ENCODE measurements at regions not wholly inside any gene's neighbourhood (a gene's known extent, or its start where the extent isn't known, plus 50 kb on each side); places are given as distances from the start of the nearest gene placed in this dataset.

GRCh38 chr12:97385121-97385520 is 77.5 kb upstream of the RMST start:
- H3K4me1 Mint-ChIP-seq: no peaks in the 10 kb centered on the region
- H3K27ac Mint-ChIP-seq: no peak overlapping the region
- Histone ChIP-seq H3K9ac (ENCODE audit: extremely low read depth, low read length, poor library complexity, severe bottlenecking) (no peak overlapping the region), H3K9me3 (ENCODE audit: control insufficient read depth, low read length) (peaks cover 18% of the 10 kb centered on the region), H3K36me3 (ENCODE audit: control insufficient read depth, insufficient read depth, low read length) (no peaks in the 10 kb centered on the region), H3K4me1 (ENCODE audit: control insufficient read depth, insufficient read depth, low read length) (no peaks in the 10 kb centered on the region), H3K4me3 (ENCODE audit: low read length) (no peak overlapping the region), H3K27ac (ENCODE audit: low read depth, low read length) (peak overlapping the region; percentile 90), H3K27me3 (ENCODE audit: control insufficient read depth, insufficient read depth, low read length, poor library complexity, severe bottlenecking) (no peaks in the 10 kb centered on the region)
- H3K36me3 Mint-ChIP-seq (ENCODE audit: low read depth): no peaks in the 10 kb centered on the region
- no peak overlapping the region for H3K4me3 Mint-ChIP-seq
- DNase-seq: no peak
- 94% methylated on average over 1 of the region's 1 CpG; no CpG with 5 or more reads in 1 of the 2 experiments for WGBS, 2 experiments (ENCODE audit: insufficient coverage in 1 of 2, insufficient read length in 1 of 2)
- H3K9me3 Mint-ChIP-seq: peaks cover 8% of the 10 kb centered on the region
- H3K27me3 Mint-ChIP-seq (ENCODE audit: insufficient read depth): no peaks in the 10 kb centered on the region
- no peak for TF ChIP-seq CTCF (conservative IDR thresholded peaks at IDR 0.05)

GRCh38 chr12:97386133-97386581 is 76.4 kb upstream of the RMST start:
- WGBS, 2 experiments (ENCODE audit: insufficient coverage in 1 of 2, insufficient read length in 1 of 2): 66 to 95% methylated on average over 5 of the region's 5 CpGs
- peak overlapping the region; percentile 90 for H3K27ac ChIP-seq (ENCODE audit: low read depth, low read length)
- no peak overlapping the region for H3K4me3 Mint-ChIP-seq
- no peak overlapping the region for H3K9ac ChIP-seq (ENCODE audit: extremely low read depth, low read length, poor library complexity, severe bottlenecking)
- H3K27ac Mint-ChIP-seq: no peak overlapping the region
- DNase-seq: peak; percentile 59
- H3K9me3 ChIP-seq (ENCODE audit: control insufficient read depth, low read length): peaks cover 18% of the 10 kb centered on the region
- no peaks in the 10 kb centered on the region for H3K36me3 Mint-ChIP-seq (ENCODE audit: low read depth)
- no peaks in the 10 kb centered on the region for H3K27me3 Mint-ChIP-seq (ENCODE audit: insufficient read depth)
- H3K4me3 ChIP-seq (ENCODE audit: low read length): no peak overlapping the region
- TF ChIP-seq CTCF (conservative IDR thresholded peaks at IDR 0.05): no peak
- no peaks in the 10 kb centered on the region for H3K27me3 ChIP-seq (ENCODE audit: control insufficient read depth, insufficient read depth, low read length, poor library complexity, severe bottlenecking)
- H3K36me3 ChIP-seq (ENCODE audit: control insufficient read depth, insufficient read depth, low read length): no peaks in the 10 kb centered on the region
- H3K4me1 Mint-ChIP-seq: no peaks in the 10 kb centered on the region
- H3K4me1 ChIP-seq (ENCODE audit: control insufficient read depth, insufficient read depth, low read length): no peaks in the 10 kb centered on the region
- H3K9me3 Mint-ChIP-seq: peaks cover 8% of the 10 kb centered on the region

DNA sequence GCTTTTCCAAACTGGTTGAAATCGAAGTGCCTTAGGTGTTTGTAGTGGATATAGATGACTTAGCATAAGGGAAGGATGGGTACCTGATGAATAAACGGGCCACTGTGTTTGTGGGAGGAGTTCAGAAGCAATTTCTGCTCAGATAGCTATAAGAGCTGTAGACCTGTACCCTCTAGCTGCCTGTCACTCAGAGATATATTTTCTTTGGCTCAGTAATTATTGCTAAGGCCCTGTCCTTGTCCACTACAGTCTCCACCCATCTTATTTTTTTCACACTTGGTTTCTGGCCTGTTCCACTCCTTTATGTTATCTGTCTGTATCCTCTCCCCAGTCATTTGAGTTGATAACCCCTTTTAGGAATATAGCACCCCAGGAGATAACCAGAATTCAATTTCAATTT is 74.8 kb upstream of the RMST start:
- H3K4me3 ChIP-seq (ENCODE audit: low read length): no peak overlapping the region
- no peaks in the 10 kb centered on the region for H3K4me1 ChIP-seq (ENCODE audit: control insufficient read depth, insufficient read depth, low read length)
- no peaks in the 10 kb centered on the region for H3K36me3 Mint-ChIP-seq (ENCODE audit: low read depth)
- TF ChIP-seq CTCF (conservative IDR thresholded peaks at IDR 0.05): no peak
- 94 to 100% methylated on average over 1 to 2 of the region's 2 CpGs for WGBS, 2 experiments (ENCODE audit: insufficient coverage in 1 of 2, insufficient read length in 1 of 2)
- H3K9ac ChIP-seq (ENCODE audit: extremely low read depth, low read length, poor library complexity, severe bottlenecking): no peak overlapping the region
- no peak overlapping the region for H3K27ac Mint-ChIP-seq
- H3K27me3 Mint-ChIP-seq (ENCODE audit: insufficient read depth): no peaks in the 10 kb centered on the region
- H3K9me3 Mint-ChIP-seq: peaks cover 4% of the 10 kb centered on the region
- H3K36me3 ChIP-seq (ENCODE audit: control insufficient read depth, insufficient read depth, low read length): no peaks in the 10 kb centered on the region
- peaks cover 4% of the 10 kb centered on the region for H3K4me1 Mint-ChIP-seq
- DNase-seq: no peak
- no peak overlapping the region for H3K4me3 Mint-ChIP-seq
- peaks cover 11% of the 10 kb centered on the region for H3K9me3 ChIP-seq (ENCODE audit: control insufficient read depth, low read length)
- H3K27me3 ChIP-seq (ENCODE audit: control insufficient read depth, insufficient read depth, low read length, poor library complexity, severe bottlenecking): no peaks in the 10 kb centered on the region
- H3K27ac ChIP-seq (ENCODE audit: low read depth, low read length): no peak overlapping the region

All from endodermal cell (in vitro differentiated cells).